ENCODE measurements at regions not wholly inside any gene's neighbourhood (a gene's known extent, or its start where the extent isn't known, plus 50 kb on each side); places are given as distances from the start of the nearest gene placed in this dataset.

DNA sequence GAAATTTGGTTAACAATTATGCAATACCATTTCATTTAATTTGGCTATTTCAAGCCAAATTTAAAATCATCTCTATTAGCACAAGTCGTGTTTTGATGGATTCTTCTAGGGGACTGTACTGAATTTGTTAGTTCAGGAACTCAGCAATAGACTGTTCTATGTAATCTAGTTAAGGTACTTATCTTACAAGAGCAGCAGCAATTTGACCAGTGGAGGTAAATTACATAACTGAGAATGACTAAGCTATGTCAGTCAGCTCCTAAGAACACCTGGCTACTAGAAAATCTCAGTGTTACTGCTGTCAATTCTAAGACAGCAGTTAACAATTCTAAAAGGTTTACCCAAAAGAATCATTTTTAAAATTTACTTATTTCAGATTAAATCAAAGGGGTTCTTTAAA is 513.9 kb upstream of the ZWINT start:
- CTCF ChIA-PET (ENCODE audit: low intra/inter-chr PET ratio, low total read pairs): no interaction called here
- H3K79me2 ChIP-seq (ENCODE audit: insufficient read depth, low read length): no peaks in the 10 kb centered on the region
- 0% methylated on average over 1 of the region's 1 CpG for WGBS (ENCODE audit: low lambda C conversion rate)
- H3K9ac ChIP-seq (ENCODE audit: insufficient read depth, low read depth, low read length): no peak overlapping the region
- ATAC-seq (no peak), FAIRE-seq (no peak), DNase-seq (ENCODE audit: low spot score) (no peak)
- in situ Hi-C loops (cut with HindIII; ENCODE audit: extremely low pct_ligation_motif_present, low pct_unique_long_range_greater_than_20kb): no loop called here
- no peaks in the 10 kb centered on the region for H3K27me3 ChIP-seq (ENCODE audit: control insufficient read depth in 1 of 2, insufficient read depth in 2 of 2, low read length in 2 of 2)
- no peaks in the 10 kb centered on the region for H4K20me1 ChIP-seq (ENCODE audit: insufficient read depth, low read length)
- intact Hi-C loops (cut with micrococcal nuclease; ENCODE audit: unreplicated experiment): no loop called here
- TF ChIP-seq, protein P1, sequence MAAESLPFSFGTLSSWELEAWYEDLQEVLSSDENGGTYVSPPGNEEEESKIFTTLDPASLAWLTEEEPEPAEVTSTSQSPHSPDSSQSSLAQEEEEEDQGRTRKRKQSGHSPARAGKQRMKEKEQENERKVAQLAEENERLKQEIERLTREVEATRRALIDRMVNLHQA (CRISPR knock-in tag; IDR thresholded peaks at IDR 0.05): no peak
- TF ChIP-seq ZNF776 (CRISPR knock-in tag; IDR thresholded peaks at IDR 0.05) (no peak), RARG (CRISPR knock-in tag; IDR thresholded peaks at IDR 0.05; ENCODE audit: low read depth) (no peak), ZNF343 (CRISPR knock-in tag; IDR thresholded peaks at IDR 0.05) (no peak)
- no peak overlapping the region for H3K4me3 ChIP-seq (replicated peaks in 1 of 3; ENCODE audit: insufficient read depth in 1 of 3, low read depth in 2 of 3, low read length in 3 of 3)
- H3K9me3 ChIP-seq (ENCODE audit: low read length): no peaks in the 10 kb centered on the region
- no peaks in the 10 kb centered on the region for H3K4me1 ChIP-seq (ENCODE audit: insufficient read depth, low read length)
- no peak overlapping the region for H3K27ac ChIP-seq (ENCODE audit: extremely low read length, insufficient read depth, low read length)
- no TSS peak for BruUV-seq (replicated peaks)
- H2AFZ ChIP-seq (ENCODE audit: low read length): no peak overlapping the region
- POLR2A ChIA-PET: no interaction called here
- H3K4me2 ChIP-seq (ENCODE audit: low read depth, low read length): no peak overlapping the region
- no peaks in the 10 kb centered on the region for H3K36me3 ChIP-seq (replicated peaks in 1 of 2; ENCODE audit: control insufficient read depth in 1 of 2, insufficient read depth in 2 of 2, low read length in 2 of 2)

DNA sequence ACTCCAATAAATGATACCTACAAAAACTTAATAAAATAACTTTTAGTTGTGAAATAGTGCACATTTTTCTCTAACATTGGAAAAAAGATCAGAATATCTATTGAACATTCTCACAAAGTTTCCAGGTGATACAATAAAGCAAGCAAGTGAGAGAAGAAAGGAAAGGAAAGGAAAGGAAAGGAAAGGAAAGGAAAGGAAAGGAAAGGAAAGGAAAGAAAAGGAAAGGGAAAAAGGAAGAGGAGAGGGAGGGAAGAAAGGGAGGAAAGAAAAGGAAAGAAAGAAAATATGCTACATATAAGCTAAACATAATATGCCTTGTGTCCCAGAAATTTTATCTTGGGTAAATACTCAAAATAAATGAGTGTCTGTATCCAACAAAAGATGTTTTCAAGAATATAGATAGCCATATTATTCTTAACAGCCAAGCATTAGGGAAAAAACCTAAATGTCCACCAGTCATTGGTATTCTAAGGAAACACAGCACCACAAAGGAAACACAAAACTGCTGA is 510.2 kb upstream of the ZWINT start:
- Histone ChIP-seq H3K79me2 (ENCODE audit: insufficient read depth, low read length) (no peaks in the 10 kb centered on the region), H3K4me2 (ENCODE audit: low read depth, low read length) (no peak overlapping the region), H3K36me3 (replicated peaks in 1 of 2; ENCODE audit: control insufficient read depth in 1 of 2, insufficient read depth in 2 of 2, low read length in 2 of 2) (no peaks in the 10 kb centered on the region), H3K9me3 (ENCODE audit: low read length) (no peaks in the 10 kb centered on the region), H3K27me3 (ENCODE audit: control insufficient read depth in 1 of 2, insufficient read depth in 2 of 2, low read length in 2 of 2) (no peaks in the 10 kb centered on the region), H3K9ac (ENCODE audit: insufficient read depth, low read depth, low read length) (no peak overlapping the region), H3K27ac (ENCODE audit: extremely low read length, insufficient read depth, low read length) (no peak overlapping the region), H3K4me3 (replicated peaks in 1 of 3; ENCODE audit: insufficient read depth in 1 of 3, low read depth in 2 of 3, low read length in 3 of 3) (no peak overlapping the region), H3K4me1 (ENCODE audit: insufficient read depth, low read length) (no peaks in the 10 kb centered on the region), H2AFZ (ENCODE audit: low read length) (no peak overlapping the region), H4K20me1 (ENCODE audit: insufficient read depth, low read length) (no peaks in the 10 kb centered on the region)
- CTCF ChIA-PET (ENCODE audit: low intra/inter-chr PET ratio, low total read pairs): no interaction called here
- intact Hi-C loops (cut with micrococcal nuclease; ENCODE audit: unreplicated experiment) (no loop called here), in situ Hi-C loops (cut with HindIII; ENCODE audit: extremely low pct_ligation_motif_present, low pct_unique_long_range_greater_than_20kb) (no loop called here)
- TF ChIP-seq SRSF9 (IDR thresholded peaks at IDR 0.05; ENCODE audit: borderline replicate concordance, insufficient read depth, low read depth, low read length, poor library complexity, severe bottlenecking): peak; percentile 65
- TF ChIP-seq ZSCAN20 (CRISPR knock-in tag; IDR thresholded peaks at IDR 0.05; ENCODE audit: borderline replicate concordance): no peak
- no peak for FAIRE-seq
- DNase-seq (ENCODE audit: low spot score): no peak
- POLR2A ChIA-PET: no interaction called here
- no TSS peak for BruUV-seq (replicated peaks)
- no peak for ATAC-seq

Data from HepG2 (cell line).